ENCODE measurements at regions not wholly inside any gene's neighbourhood (a gene's known extent, or its start where the extent isn't known, plus 50 kb on each side); places are given as distances from the start of the nearest gene placed in this dataset.

- no peak overlapping the region for H3K27ac Mint-ChIP-seq (ENCODE audit: unreplicated experiment)
- H3K27me3 Mint-ChIP-seq (ENCODE audit: insufficient read depth, unreplicated experiment): no peaks in the 10 kb centered on the region
- TF ChIP-seq CTCF (IDR thresholded peaks at IDR 0.05; ENCODE audit: insufficient read depth in 1 of 2, low read depth in 1 of 2, low read length in 1 of 2, severe bottlenecking in 1 of 2, unreplicated experiment in 1 of 2): no peak
- H3K4me1 ChIP-seq: no peaks in the 10 kb centered on the region
- no peak overlapping the region for H3K4me3 Mint-ChIP-seq (ENCODE audit: unreplicated experiment)
- no peak for DNase-seq
- H3K36me3 Mint-ChIP-seq (ENCODE audit: insufficient read depth, unreplicated experiment): no peaks in the 10 kb centered on the region
- no peak overlapping the region for H3K4me3 ChIP-seq (ENCODE audit: low read depth, low read length)
- ChIA-PET POLR2A (no interaction called here), CTCF (no interaction called here)
- intact Hi-C loops (cut with micrococcal nuclease; ENCODE audit: unreplicated experiment): no loop called here
- peaks cover 11% of the 10 kb centered on the region; the same call in 1 of the 2 replicates for H3K9me3 ChIP-seq
- H3K9me3 Mint-ChIP-seq (ENCODE audit: unreplicated experiment): peaks cover 26% of the 10 kb centered on the region
- BruUV-seq (replicated peaks): no TSS peak
- no peaks in the 10 kb centered on the region for H3K4me1 Mint-ChIP-seq (ENCODE audit: low read depth, unreplicated experiment)
- no peaks in the 10 kb centered on the region for H3K27me3 ChIP-seq (replicated peaks; ENCODE audit: control insufficient read depth, insufficient read depth, low read length)
- H3K36me3 ChIP-seq (ENCODE audit: control insufficient read depth, insufficient read depth, low read length): no peaks in the 10 kb centered on the region
Observed at GRCh38 chr11:39664023-39664422, 1795.4 kb downstream of the LRRC4C start.

GRCh38 chr11:39661890-39662289, 1797.6 kb downstream of the LRRC4C start:
- H3K4me1 Mint-ChIP-seq (ENCODE audit: low read depth, unreplicated experiment): no peaks in the 10 kb centered on the region
- no peak overlapping the region for H3K27ac Mint-ChIP-seq (ENCODE audit: unreplicated experiment)
- no peak for TF ChIP-seq CTCF (IDR thresholded peaks at IDR 0.05; ENCODE audit: insufficient read depth in 1 of 2, low read depth in 1 of 2, low read length in 1 of 2, severe bottlenecking in 1 of 2, unreplicated experiment in 1 of 2)
- H3K4me3 Mint-ChIP-seq (ENCODE audit: unreplicated experiment): no peak overlapping the region
- peaks cover 11% of the 10 kb centered on the region; the same call in 1 of the 2 replicates for H3K9me3 ChIP-seq
- H3K9me3 Mint-ChIP-seq (ENCODE audit: unreplicated experiment): peaks cover 26% of the 10 kb centered on the region
- no peak overlapping the region for H3K4me3 ChIP-seq (ENCODE audit: low read depth, low read length)
- H3K27me3 Mint-ChIP-seq (ENCODE audit: insufficient read depth, unreplicated experiment): no peaks in the 10 kb centered on the region
- no peak for DNase-seq
- H3K4me1 ChIP-seq: no peaks in the 10 kb centered on the region
- ChIA-PET CTCF (no interaction called here), POLR2A (no interaction called here)
- no TSS peak for BruUV-seq (replicated peaks)
- no peaks in the 10 kb centered on the region for H3K36me3 ChIP-seq (ENCODE audit: control insufficient read depth, insufficient read depth, low read length)
- intact Hi-C loops (cut with micrococcal nuclease; ENCODE audit: unreplicated experiment): no loop called here
- no peaks in the 10 kb centered on the region for H3K36me3 Mint-ChIP-seq (ENCODE audit: insufficient read depth, unreplicated experiment)
- no peaks in the 10 kb centered on the region for H3K27me3 ChIP-seq (replicated peaks; ENCODE audit: control insufficient read depth, insufficient read depth, low read length)

- H3K27me3 ChIP-seq (replicated peaks; ENCODE audit: control insufficient read depth, insufficient read depth, low read length): no peaks in the 10 kb centered on the region
- Mint-ChIP-seq H3K4me3 (ENCODE audit: unreplicated experiment) (no peak overlapping the region), H3K27me3 (ENCODE audit: insufficient read depth, unreplicated experiment) (no peaks in the 10 kb centered on the region), H3K27ac (ENCODE audit: unreplicated experiment) (no peak overlapping the region), H3K9me3 (ENCODE audit: unreplicated experiment) (no peaks in the 10 kb centered on the region), H3K36me3 (ENCODE audit: insufficient read depth, unreplicated experiment) (no peaks in the 10 kb centered on the region), H3K4me1 (ENCODE audit: low read depth, unreplicated experiment) (no peaks in the 10 kb centered on the region)
- no peak for TF ChIP-seq CTCF (IDR thresholded peaks at IDR 0.05; ENCODE audit: insufficient read depth in 1 of 2, low read depth in 1 of 2, low read length in 1 of 2, severe bottlenecking in 1 of 2, unreplicated experiment in 1 of 2)
- BruUV-seq (replicated peaks): no TSS peak
- no peaks in the 10 kb centered on the region for H3K9me3 ChIP-seq
- H3K4me1 ChIP-seq: no peaks in the 10 kb centered on the region
- ChIA-PET CTCF (no interaction called here), POLR2A (no interaction called here)
- no peaks in the 10 kb centered on the region for H3K36me3 ChIP-seq (ENCODE audit: control insufficient read depth, insufficient read depth, low read length)
- DNase-seq: no peak
- intact Hi-C loops (cut with micrococcal nuclease; ENCODE audit: unreplicated experiment): no loop called here
- H3K4me3 ChIP-seq (ENCODE audit: low read depth, low read length): no peak overlapping the region
Observed at GRCh38 chr11:39651857-39652461, 1807.5 kb downstream of the LRRC4C start.
